ENCODE measurements at regions not wholly inside any gene's neighbourhood (a gene's known extent, or its start where the extent isn't known, plus 50 kb on each side); places are given as distances from the start of the nearest gene placed in this dataset.

DNA sequence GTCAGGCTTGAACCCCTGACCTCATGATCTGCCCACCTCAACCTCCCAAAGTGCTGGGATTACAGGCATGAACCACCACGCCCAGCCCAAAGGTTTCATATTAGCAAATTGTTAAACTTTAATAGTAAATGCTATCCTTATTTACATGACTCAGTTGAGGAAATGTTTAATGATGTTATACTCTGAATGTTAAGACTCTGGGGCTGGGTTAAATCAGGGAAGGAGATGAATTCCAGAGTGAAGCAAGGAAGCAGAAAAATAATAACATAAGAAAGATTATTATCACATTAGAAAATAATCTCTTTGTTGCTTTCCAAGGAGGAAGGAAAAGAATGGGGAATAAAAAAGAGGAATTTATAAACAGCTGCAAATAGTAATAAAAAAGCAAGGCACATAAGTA, 105.3 kb downstream of the PTGS2 start:
- TF ChIP-seq, protein P1, sequence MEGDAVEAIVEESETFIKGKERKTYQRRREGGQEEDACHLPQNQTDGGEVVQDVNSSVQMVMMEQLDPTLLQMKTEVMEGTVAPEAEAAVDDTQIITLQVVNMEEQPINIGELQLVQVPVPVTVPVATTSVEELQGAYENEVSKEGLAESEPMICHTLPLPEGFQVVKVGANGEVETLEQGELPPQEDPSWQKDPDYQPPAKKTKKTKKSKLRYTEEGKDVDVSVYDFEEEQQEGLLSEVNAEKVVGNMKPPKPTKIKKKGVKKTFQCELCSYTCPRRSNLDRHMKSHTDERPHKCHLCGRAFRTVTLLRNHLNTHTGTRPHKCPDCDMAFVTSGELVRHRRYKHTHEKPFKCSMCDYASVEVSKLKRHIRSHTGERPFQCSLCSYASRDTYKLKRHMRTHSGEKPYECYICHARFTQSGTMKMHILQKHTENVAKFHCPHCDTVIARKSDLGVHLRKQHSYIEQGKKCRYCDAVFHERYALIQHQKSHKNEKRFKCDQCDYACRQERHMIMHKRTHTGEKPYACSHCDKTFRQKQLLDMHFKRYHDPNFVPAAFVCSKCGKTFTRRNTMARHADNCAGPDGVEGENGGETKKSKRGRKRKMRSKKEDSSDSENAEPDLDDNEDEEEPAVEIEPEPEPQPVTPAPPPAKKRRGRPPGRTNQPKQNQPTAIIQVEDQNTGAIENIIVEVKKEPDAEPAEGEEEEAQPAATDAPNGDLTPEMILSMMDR (IDR thresholded peaks at IDR 0.05) = no peak
- no peak for TF ChIP-seq POLR2A (IDR thresholded peaks at IDR 0.05)
- TF ChIP-seq EP300 (IDR thresholded peaks at IDR 0.05; ENCODE audit: low read depth) = no peak
- TF ChIP-seq POLR2AphosphoS5 (IDR thresholded peaks at IDR 0.05) = no peak
